Naive B cell (primary cell): ENCODE measurements at regions not wholly inside any gene's neighbourhood (a gene's known extent, or its start where the extent isn't known, plus 50 kb on each side); places are given as distances from the start of the nearest gene placed in this dataset.

Experiments
- ATAC-seq, 2 donors: fragments of 150-1000 bp; cut with Tn5 transposase; 2 replicates each; pipeline ENCODE4 v1.10.0; 2021; ENCODE audit warnings: low read depth in 2 of 2, mild to moderate bottlenecking in 2 of 2, moderate library complexity in 2 of 2
- DNase-seq: peaks from one replicate; pipeline ENCODE4 v3.0.0; 2022
- H3K27ac Mint-ChIP-seq, 6 donors: one replicate each; pipeline ENCODE4 v1.8.0; 2020 to 2022; ENCODE audit warnings: mild to moderate bottlenecking in 6 of 6, mixed read lengths in 6 of 6, moderate library complexity in 5 of 6, inconsistent platforms in 2 of 6
- H3K27me3 Mint-ChIP-seq, 3 donors: one replicate each; pipeline ENCODE4 v1.8.0; 2021 to 2022; ENCODE audit warnings: mixed read lengths in 3 of 3, mild to moderate bottlenecking in 1 of 3
- H3K36me3 Mint-ChIP-seq, 2 donors: one replicate each; pipeline ENCODE4 v1.8.0; 2020 to 2022; ENCODE audit warnings: mixed read lengths in 2 of 2, inconsistent platforms in 1 of 2, mild to moderate bottlenecking in 1 of 2
- H3K4me1 Mint-ChIP-seq, 3 donors: one replicate each; pipeline ENCODE4 v1.8.0; 2020 to 2022; ENCODE audit warnings: mixed read lengths in 3 of 3, inconsistent platforms in 1 of 3, mild to moderate bottlenecking in 1 of 3, moderate library complexity in 1 of 3
- H3K4me3 Mint-ChIP-seq, 8 donors: one replicate each; pipeline ENCODE4 v1.8.0; 2020 to 2022; ENCODE audit warnings: mild to moderate bottlenecking in 8 of 8, mixed read lengths in 8 of 8, moderate library complexity in 8 of 8, inconsistent platforms in 2 of 8
- H3K9me3 Mint-ChIP-seq, 7 donors: one replicate each; pipeline ENCODE4 v1.8.0; 2020 to 2022; ENCODE audit warnings: mixed read lengths in 7 of 7, mild to moderate bottlenecking in 5 of 7, inconsistent platforms in 2 of 7, moderate library complexity in 1 of 7

GRCh38 chr2:18922276-18922675 lies 332.9 kb upstream of the NT5C1B start:
- Mint-ChIP-seq H3K36me3 (peaks cover 0 to 15% of the 10 kb centered on the region in 2 donors), H3K9me3 (peaks cover 0 to 5% (median 2%) of the 10 kb centered on the region in 7 donors), H3K4me3 (no peak overlapping the region), H3K4me1 (no peaks in the 10 kb centered on the region), H3K27ac (no peak overlapping the region), H3K27me3 (no peaks in the 10 kb centered on the region)
- no peak for ATAC-seq
- DNase-seq = no peak

GRCh38 chr2:18918280-18918679 lies 328.9 kb upstream of the NT5C1B start:
- Mint-ChIP-seq H3K27me3 (no peaks in the 10 kb centered on the region), H3K27ac (no peak overlapping the region), H3K9me3 (peaks cover 0 to 1% (median 0%) of the 10 kb centered on the region in 7 donors), H3K4me1 (no peaks in the 10 kb centered on the region), H3K36me3 (peaks cover 0 to 11% of the 10 kb centered on the region in 2 donors), H3K4me3 (no peak overlapping the region)
- DNase-seq (no peak), ATAC-seq (no peak)

GRCh38 chr2:18915227-18915626 lies 325.9 kb upstream of the NT5C1B start:
- no peak overlapping the region for H3K27ac Mint-ChIP-seq
- peaks cover 0 to 5% (median 0%) of the 10 kb centered on the region in 3 donors for H3K4me1 Mint-ChIP-seq
- H3K27me3 Mint-ChIP-seq = peaks cover 0 to 8% (median 4%) of the 10 kb centered on the region in 3 donors
- peaks cover 0 to 6% (median 0%) of the 10 kb centered on the region in 7 donors for H3K9me3 Mint-ChIP-seq
- DNase-seq (no peak), ATAC-seq (no peak)
- no peaks in the 10 kb centered on the region for H3K36me3 Mint-ChIP-seq
- H3K4me3 Mint-ChIP-seq = no peak overlapping the region

GRCh38 chr2:18913512-18913911 lies 324.1 kb upstream of the NT5C1B start:
- Mint-ChIP-seq H3K4me1 (peaks cover 0 to 5% (median 0%) of the 10 kb centered on the region in 3 donors), H3K9me3 (peaks cover 0 to 6% (median 0%) of the 10 kb centered on the region in 7 donors), H3K27ac (no peak overlapping the region), H3K4me3 (no peak overlapping the region), H3K36me3 (no peaks in the 10 kb centered on the region), H3K27me3 (peaks cover 0 to 8% (median 4%) of the 10 kb centered on the region in 3 donors)
- ATAC-seq = no peak
- DNase-seq = no peak

- Mint-ChIP-seq H3K4me3 (no peak overlapping the region), H3K9me3 (peaks cover 0 to 6% (median 0%) of the 10 kb centered on the region in 7 donors), H3K4me1 (peaks cover 0 to 5% (median 0%) of the 10 kb centered on the region in 3 donors), H3K36me3 (peaks cover 2 to 3% of the 10 kb centered on the region in 2 donors), H3K27ac (peak overlapping the region in 2 of 6 donors; percentile 2 to 87), H3K27me3 (peaks cover 2 to 14% (median 11%) of the 10 kb centered on the region in 3 donors)
- ATAC-seq = no peak
- DNase-seq = no peak
Measured at GRCh38 chr2:18912225-18912888, 323.0 kb upstream of the NT5C1B start.

- Mint-ChIP-seq H3K9me3 (peaks cover 0 to 12% (median 4%) of the 10 kb centered on the region in 7 donors), H3K36me3 (peaks cover 10 to 11% of the 10 kb centered on the region in 2 donors), H3K4me3 (no peak overlapping the region), H3K4me1 (peaks cover 0 to 9% (median 0%) of the 10 kb centered on the region in 3 donors), H3K27me3 (peaks cover 9 to 19% (median 14%) of the 10 kb centered on the region in 3 donors), H3K27ac (no peak overlapping the region)
- DNase-seq = no peak
- ATAC-seq = no peak
Measured at GRCh38 chr2:18911416-18911815, 322.0 kb upstream of the NT5C1B start.

- peaks cover 10 to 11% of the 10 kb centered on the region in 2 donors for H3K36me3 Mint-ChIP-seq
- H3K4me1 Mint-ChIP-seq = peaks cover 0 to 9% (median 0%) of the 10 kb centered on the region in 3 donors
- ATAC-seq (no peak), DNase-seq (no peak)
- H3K4me3 Mint-ChIP-seq = no peak overlapping the region
- peaks cover 0 to 13% (median 5%) of the 10 kb centered on the region in 7 donors for H3K9me3 Mint-ChIP-seq
- H3K27ac Mint-ChIP-seq = no peak overlapping the region
- H3K27me3 Mint-ChIP-seq = peaks cover 9 to 19% (median 14%) of the 10 kb centered on the region in 3 donors
Measured at GRCh38 chr2:18910843-18911242, 321.5 kb upstream of the NT5C1B start.

GRCh38 chr2:18907937-18908336 lies 318.6 kb upstream of the NT5C1B start:
- Mint-ChIP-seq H3K9me3 (peaks cover 0 to 16% (median 5%) of the 10 kb centered on the region in 7 donors), H3K4me1 (peaks cover 5 to 15% (median 11%) of the 10 kb centered on the region in 3 donors), H3K4me3 (no peak overlapping the region), H3K36me3 (peaks cover 10 to 11% of the 10 kb centered on the region in 2 donors), H3K27me3 (peaks cover 9 to 19% (median 14%) of the 10 kb centered on the region in 3 donors), H3K27ac (no peak overlapping the region)
- DNase-seq (no peak), ATAC-seq (no peak)

GRCh38 chr2:18907508-18907907 lies 318.1 kb upstream of the NT5C1B start:
- H3K27ac Mint-ChIP-seq = no peak overlapping the region
- peaks cover 10 to 11% of the 10 kb centered on the region in 2 donors for H3K36me3 Mint-ChIP-seq
- DNase-seq = no peak
- ATAC-seq = no peak
- H3K9me3 Mint-ChIP-seq = peaks cover 0 to 16% (median 5%) of the 10 kb centered on the region in 7 donors
- H3K4me1 Mint-ChIP-seq = peaks cover 5 to 19% (median 11%) of the 10 kb centered on the region in 3 donors
- peaks cover 9 to 19% (median 14%) of the 10 kb centered on the region in 3 donors for H3K27me3 Mint-ChIP-seq
- no peak overlapping the region for H3K4me3 Mint-ChIP-seq

GRCh38 chr2:18903750-18904149 lies 314.4 kb upstream of the NT5C1B start:
- Mint-ChIP-seq H3K4me3 (no peak overlapping the region), H3K4me1 (peaks cover 5 to 13% (median 12%) of the 10 kb centered on the region in 3 donors), H3K27me3 (peaks cover 9 to 11% (median 10%) of the 10 kb centered on the region in 3 donors), H3K9me3 (peaks cover 0 to 16% (median 5%) of the 10 kb centered on the region in 7 donors), H3K27ac (peak overlapping the region in 1 of 6 donors; percentile 7), H3K36me3 (peaks cover 10 to 11% of the 10 kb centered on the region in 2 donors)
- ATAC-seq (peak in 1 of 2 donors; percentile 37), DNase-seq (no peak)

- DNase-seq = no peak
- Mint-ChIP-seq H3K36me3 (no peaks in the 10 kb centered on the region), H3K27ac (no peak overlapping the region), H3K4me1 (peaks cover 5 to 12% (median 9%) of the 10 kb centered on the region in 3 donors), H3K4me3 (no peak overlapping the region), H3K27me3 (no peaks in the 10 kb centered on the region), H3K9me3 (peaks cover 0 to 7% (median 0%) of the 10 kb centered on the region in 7 donors)
- ATAC-seq = no peak
Measured at GRCh38 chr2:18901242-18901641, 311.9 kb upstream of the NT5C1B start.

GRCh38 chr2:18900691-18901141 lies 311.3 kb upstream of the NT5C1B start:
- Mint-ChIP-seq H3K36me3 (no peaks in the 10 kb centered on the region), H3K9me3 (peaks cover 0 to 2% (median 0%) of the 10 kb centered on the region in 7 donors)
- no peak for ATAC-seq

GRCh38 chr2:18899725-18900124 lies 310.4 kb upstream of the NT5C1B start:
- Mint-ChIP-seq H3K36me3 (no peaks in the 10 kb centered on the region), H3K4me1 (peaks cover 5 to 12% (median 9%) of the 10 kb centered on the region in 3 donors), H3K27ac (no peak overlapping the region), H3K4me3 (no peak overlapping the region), H3K27me3 (no peaks in the 10 kb centered on the region), H3K9me3 (peaks cover 0 to 1% (median 0%) of the 10 kb centered on the region in 7 donors)
- DNase-seq = no peak
- no peak for ATAC-seq

More at GRCh38 chr2:18900691-18901141, 311.3 kb upstream of the NT5C1B start:
- H3K27me3 Mint-ChIP-seq = no peaks in the 10 kb centered on the region
- DNase-seq = no peak
- H3K4me1 Mint-ChIP-seq = peaks cover 5 to 12% (median 9%) of the 10 kb centered on the region in 3 donors
- no peak overlapping the region for H3K27ac Mint-ChIP-seq
- H3K4me3 Mint-ChIP-seq = no peak overlapping the region

- ATAC-seq = no peak
- H3K4me3 Mint-ChIP-seq = no peak overlapping the region
- H3K36me3 Mint-ChIP-seq = no peaks in the 10 kb centered on the region
- no peaks in the 10 kb centered on the region for H3K27me3 Mint-ChIP-seq
- H3K4me1 Mint-ChIP-seq = peaks cover 0 to 4% (median 1%) of the 10 kb centered on the region in 3 donors
- no peaks in the 10 kb centered on the region for H3K9me3 Mint-ChIP-seq
- no peak overlapping the region for H3K27ac Mint-ChIP-seq
- no peak for DNase-seq
Measured at GRCh38 chr2:18898271-18898670, 308.9 kb upstream of the NT5C1B start.
